SK-N-SH (cell line): ENCODE measurements at regions not wholly inside any gene's neighbourhood (a gene's known extent, or its start where the extent isn't known, plus 50 kb on each side); places are given as distances from the start of the nearest gene placed in this dataset.

Experiments used
- CTCF ChIA-PET: fragments of 300-600, 350-600 bp; formaldehyde crosslinking; extraction: SDS; loops from one replicate; lab custom pipeline; 2021; lab: Yijun Ruan, JAX
- POLR2A ChIA-PET: fragments of 350-600 bp; sonication (Branson Sonifier 250); formaldehyde crosslinking; extraction: SDS; loops from one replicate; lab custom pipeline; 2020; ENCODE audit warnings: antibody characterized with exemption, inconsistent platforms; lab: Yijun Ruan, JAX
- DNase-seq: peaks from one replicate; pipeline ENCODE4 v3.0.0; 2012
- H2AFZ ChIP-seq: fragments of 200-600 bp; sonication (generic); 2 replicates; pipeline ENCODE4 v1.8.1; 2016; ENCODE audit warnings: antibody characterized with exemption, mild to moderate bottlenecking, low read depth
- H3F3A ChIP-seq: fragments of 200-600 bp; sonication (generic); replicated peaks from 2 replicates; pipeline ENCODE3; 2016; ENCODE audit warnings: antibody characterized with exemption, mild to moderate bottlenecking; ENCODE audit not compliant: insufficient read depth
- H3K27ac ChIP-seq, 2 experiments: fragments of 200-500 bp in 1 of 2; fragments of 200-600 bp in 1 of 2; sonication (Bioruptor generic) in 1 of 2; sonication (generic), shearing (Covaris generic) in 1 of 2; 2 replicates each; pipeline versions ENCODE4 v1.5.1 to v1.6.1; 2014 to 2016; ENCODE audit warnings: low read depth in 2 of 2, inconsistent platforms in 1 of 2, low read length in 1 of 2, mild to moderate bottlenecking in 1 of 2, mixed read lengths in 1 of 2
- H3K27me3 ChIP-seq: fragments of 200-600 bp; sonication (generic), shearing (Covaris generic); 2 replicates; pipeline ENCODE4 v1.6.1; 2016; ENCODE audit warnings: mixed run types; ENCODE audit not compliant: insufficient read depth
- H3K36me3 ChIP-seq, 2 experiments: fragments of 200-500 bp in 1 of 2; fragments of 200-600 bp in 1 of 2; sonication (Bioruptor generic) in 1 of 2; sonication (generic) in 1 of 2; replicated peaks in 1 of 2; 2 replicates each; pipeline versions ENCODE3 to v1.5.1; 2014 to 2016; ENCODE audit warnings: low read length in 1 of 2, mild to moderate bottlenecking in 1 of 2; ENCODE audit not compliant: insufficient read depth in 2 of 2, control insufficient read depth in 1 of 2
- H3K4me1 ChIP-seq, 2 experiments: fragments of 200-500 bp in 1 of 2; fragments of 200-600 bp in 1 of 2; sonication (Bioruptor generic) in 1 of 2; sonication (generic), shearing (Covaris generic) in 1 of 2; 2 replicates each; pipeline versions ENCODE4 v1.5.1 to v1.6.1; 2014 to 2016; ENCODE audit warnings: low read depth in 1 of 2, low read length in 1 of 2, mixed run types in 1 of 2; ENCODE audit not compliant: insufficient read depth in 2 of 2, control insufficient read depth in 1 of 2
- H3K4me2 ChIP-seq: fragments of 200-600 bp; sonication (generic), shearing (Covaris generic); 2 replicates; pipeline ENCODE4 v1.6.1; 2017; ENCODE audit warnings: mixed run types
- H3K4me3 ChIP-seq, 2 experiments: fragments of 200-500 bp in 1 of 2; fragments of 200-600 bp in 1 of 2; sonication (Bioruptor generic) in 1 of 2; sonication (generic), shearing (Covaris generic) in 1 of 2; 2 replicates each; pipeline versions ENCODE4 v1.5.1 to v1.8.1; 2014 to 2016; ENCODE audit warnings: low read depth in 2 of 2, inconsistent platforms in 1 of 2, low read length in 1 of 2, mild to moderate bottlenecking in 1 of 2, mixed read lengths in 1 of 2, moderate library complexity in 1 of 2
- H3K79me2 ChIP-seq: fragments of 200-600 bp; sonication (generic); 2 replicates; pipeline ENCODE4 v1.8.1; 2017; ENCODE audit warnings: mild to moderate bottlenecking; ENCODE audit not compliant: insufficient read depth
- H3K9ac ChIP-seq: fragments of 200-600 bp; sonication (generic); 2 replicates; pipeline ENCODE4 v1.6.1; 2017; ENCODE audit warnings: mixed run types
- H3K9me2 ChIP-seq: fragments of 200-600 bp; sonication (generic); 2 replicates; pipeline ENCODE4 v1.6.1; 2017; ENCODE audit warnings: mixed run types
- H3K9me3 ChIP-seq: fragments of 200-600 bp; sonication (generic); 2 replicates; pipeline ENCODE4 v1.6.1; 2017; ENCODE audit warnings: mixed run types, mild to moderate bottlenecking, moderate library complexity
- H4K20me1 ChIP-seq: fragments of 200-600 bp; sonication (generic); 2 replicates; pipeline ENCODE4 v1.6.1; 2017; ENCODE audit warnings: mild to moderate bottlenecking, mixed run types; ENCODE audit not compliant: insufficient read depth
- EP300 ChIP-seq, 2 experiments: IDR thresholded peaks; 2 replicates each; pipeline versions ENCODE4 v1.4.0 to v1.6.1; 2012; ENCODE audit warnings: borderline replicate concordance in 1 of 2, low read depth in 1 of 2, low read length in 1 of 2
- EZH2phosphoT487 ChIP-seq: fragments of 200-600 bp; sonication (generic); IDR thresholded peaks from 2 replicates; pipeline ENCODE4 v1.6.1; 2017; ENCODE audit warnings: low read depth, mixed run types, mild to moderate bottlenecking, antibody characterized with exemption, moderate library complexity, borderline replicate concordance
- FOSL2 ChIP-seq: IDR thresholded peaks from 2 replicates; pipeline ENCODE4 v1.4.0; 2012; ENCODE audit warnings: low read depth, mild to moderate bottlenecking, moderate library complexity, borderline replicate concordance
- FOXM1 ChIP-seq: IDR thresholded peaks from 2 replicates; pipeline ENCODE4 v1.4.0; 2012; ENCODE audit warnings: low read depth, mild to moderate bottlenecking
- MEF2A ChIP-seq: IDR thresholded peaks from 2 replicates; pipeline ENCODE4 v1.4.0; 2012; ENCODE audit warnings: low read depth, borderline replicate concordance
- MXI1 ChIP-seq: IDR thresholded peaks from 2 replicates; pipeline ENCODE4 v1.6.1; 2012; ENCODE audit warnings: mild to moderate bottlenecking, low read depth, low read length, improper control_type of control experiment
- NFIC ChIP-seq: IDR thresholded peaks from 2 replicates; pipeline ENCODE4 v1.4.0; 2012; ENCODE audit warnings: borderline replicate concordance
- PBX3 ChIP-seq: IDR thresholded peaks from 2 replicates; pipeline ENCODE4; 2012
- POLR2AphosphoS5 ChIP-seq: IDR thresholded peaks from 2 replicates; pipeline ENCODE4 v1.6.1; 2012; ENCODE audit warnings: low read depth, low read length
- RAD21 ChIP-seq: IDR thresholded peaks from 2 replicates; pipeline ENCODE4 v1.6.1; 2012; ENCODE audit warnings: mild to moderate bottlenecking, low read length
- REST ChIP-seq: IDR thresholded peaks from 2 replicates; pipeline ENCODE4 v1.6.1; 2012; ENCODE audit warnings: mild to moderate bottlenecking, low read depth, low read length, moderate library complexity
- SIN3A ChIP-seq: IDR thresholded peaks from 2 replicates; pipeline ENCODE4 v1.6.1; 2012; ENCODE audit warnings: low read depth, mild to moderate bottlenecking, low read length, moderate library complexity, borderline replicate concordance
- TCF12 ChIP-seq: IDR thresholded peaks from 2 replicates; pipeline ENCODE4 v1.4.0; 2012
- TEAD4 ChIP-seq: IDR thresholded peaks from 2 replicates; pipeline ENCODE4 v1.4.0; 2012; ENCODE audit warnings: mild to moderate bottlenecking, borderline replicate concordance; ENCODE audit not compliant: insufficient read depth
- YY1 ChIP-seq: IDR thresholded peaks from 2 replicates; pipeline ENCODE4 v1.4.0; 2012; ENCODE audit warnings: low read depth, mild to moderate bottlenecking
- WGBS: methylation state at CpG from one replicate; pipeline ENCODE4 v1.1.6; 2017; ENCODE audit warnings: low lambda C conversion rate; 5-methylcytosine and 5-hydroxymethylcytosine counted together

GRCh38 chr21:16088056-16088455 is 358.3 kb downstream of the USP25 start:
- no peaks in the 10 kb centered on the region for H3K36me3 ChIP-seq
- no peak overlapping the region for H2AFZ ChIP-seq
- DNase-seq: no peak
- ChIA-PET POLR2A (no interaction called here), CTCF (interaction anchor here (0.7 to 1.5 kb wide), 4 partner anchors 9 to 237 kb away, joined by 3 to 7 read pairs (median 4); no protein-coding TSS in a partner anchor)
- H3K9me3 ChIP-seq: no peaks in the 10 kb centered on the region
- 78% methylated on average over 1 of the region's 1 CpG for WGBS
- TF ChIP-seq SIN3A (no peak), RAD21 (no peak), POLR2AphosphoS5 (no peak), PBX3 (no peak), FOXM1 (no peak), YY1 (no peak), MEF2A (no peak), TCF12 (no peak), NFIC (no peak)
- H3F3A ChIP-seq: no peaks in the 10 kb centered on the region
- no peaks in the 10 kb centered on the region for H3K9me2 ChIP-seq
- H4K20me1 ChIP-seq: no peaks in the 10 kb centered on the region
- H3K27ac ChIP-seq: no peak overlapping the region
- no peaks in the 10 kb centered on the region for H3K79me2 ChIP-seq
- no peak overlapping the region for H3K9ac ChIP-seq
- no peaks in the 10 kb centered on the region for H3K4me1 ChIP-seq
- H3K4me2 ChIP-seq: no peak overlapping the region
- H3K4me3 ChIP-seq: no peak overlapping the region
- H3K27me3 ChIP-seq: no peaks in the 10 kb centered on the region

- no peak overlapping the region for H2AFZ ChIP-seq
- no peak overlapping the region for H3K4me3 ChIP-seq
- ChIA-PET POLR2A (no interaction called here), CTCF (interaction anchor here (1.4 to 1.9 kb wide), 3 partner anchors 10 to 235 kb away, joined by 5 to 8 read pairs (median 6); no protein-coding TSS in a partner anchor)
- H3K4me2 ChIP-seq: no peak overlapping the region
- 23% methylated on average over 3 of the region's 3 CpGs for WGBS
- no peak overlapping the region for H3K27ac ChIP-seq
- TF ChIP-seq TEAD4 (no peak), FOSL2 (no peak), EZH2phosphoT487 (no peak), EP300 (IDR thresholded peaks at IDR 0.05; ENCODE audit: borderline replicate concordance in 1 of 2, low read depth in 1 of 2, low read length in 1 of 2) (peak in 1 of 2 experiments; percentile 50; a peak in 2 of 4 replicates), REST (no peak), MXI1 (no peak)
- H3K27me3 ChIP-seq: no peaks in the 10 kb centered on the region
- no peaks in the 10 kb centered on the region for H4K20me1 ChIP-seq
- no peaks in the 10 kb centered on the region for H3K9me3 ChIP-seq
- no peaks in the 10 kb centered on the region for H3K36me3 ChIP-seq
- H3K79me2 ChIP-seq: no peaks in the 10 kb centered on the region
- peak; percentile 29 for DNase-seq
- H3K4me1 ChIP-seq: no peaks in the 10 kb centered on the region; a peak in 1 of 4 replicates
- H3K9me2 ChIP-seq: no peaks in the 10 kb centered on the region
- no peaks in the 10 kb centered on the region for H3F3A ChIP-seq
- H3K9ac ChIP-seq: no peak overlapping the region
These were observed 365.2 kb downstream of the USP25 start for GRCh38 chr21:16095005-16095404.
